C4-2B (cell line): ENCODE measurements at regions not wholly inside any gene's neighbourhood (a gene's known extent, or its start where the extent isn't known, plus 50 kb on each side); places are given as distances from the start of the nearest gene placed in this dataset.

Experiments
- H3K27ac ChIP-seq: fragments of 450-650 bp; 2 replicates; pipeline ENCODE4 v1.5.1; 2017
- CTCF ChIP-seq: fragments of 450-650 bp; conservative IDR thresholded peaks from 2 replicates; pipeline ENCODE4 v1.5.1; 2017; ENCODE audit warnings: mild to moderate bottlenecking
- ZFX ChIP-seq: fragments of 450-650 bp; IDR thresholded peaks from 2 replicates; pipeline ENCODE4 v1.6.1; 2017

GRCh38 chr2:225317186-225317585 lies 82.3 kb upstream of the NYAP2 start:
- no peak overlapping the region for H3K27ac ChIP-seq
- no peak for TF ChIP-seq ZFX
- TF ChIP-seq CTCF: no peak

DNA sequence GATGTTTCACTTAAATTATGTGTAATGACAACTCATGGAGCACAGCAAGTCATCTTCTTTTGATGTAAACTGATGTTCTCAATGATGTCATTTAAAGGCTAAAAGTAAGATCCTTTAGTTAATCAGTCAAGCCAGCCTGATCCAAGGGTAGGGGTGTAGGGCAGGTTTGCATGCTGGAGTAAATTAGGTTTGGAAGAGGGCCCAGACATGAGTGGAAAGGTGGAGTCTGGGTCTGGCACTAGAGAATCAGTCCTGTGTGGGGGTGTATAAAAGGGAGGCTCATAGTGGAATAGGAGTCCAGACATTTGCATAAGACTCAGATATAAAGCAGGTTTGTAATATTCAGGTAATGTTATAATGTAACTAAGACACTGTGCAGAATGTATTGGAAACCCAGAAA lies 88.8 kb upstream of the NYAP2 start:
- no peak overlapping the region for H3K27ac ChIP-seq
- TF ChIP-seq ZFX (no peak), CTCF (no peak)

DNA sequence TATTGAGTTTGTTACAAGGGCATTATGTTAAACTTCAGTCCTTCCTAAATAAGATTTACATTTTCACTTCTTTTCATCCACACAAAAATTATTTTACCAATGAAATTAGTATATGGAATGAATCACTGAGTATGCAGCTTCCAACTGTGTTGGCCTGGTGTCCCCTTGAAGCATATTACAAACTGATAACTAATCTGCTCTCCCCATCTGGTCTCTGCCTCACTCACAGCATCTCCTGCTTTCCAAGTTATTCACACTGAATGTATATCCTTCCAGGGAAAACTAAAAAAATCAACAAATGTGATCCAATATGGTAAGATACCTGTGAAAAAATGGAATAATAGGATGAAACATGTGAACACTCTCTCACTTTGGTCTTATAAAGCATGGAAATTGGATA lies 90.0 kb upstream of the NYAP2 start:
- no peak overlapping the region for H3K27ac ChIP-seq
- no peak for TF ChIP-seq ZFX
- no peak for TF ChIP-seq CTCF

- H3K27ac ChIP-seq: no peak overlapping the region
- no peak for TF ChIP-seq ZFX
- no peak for TF ChIP-seq CTCF
These were observed 102.6 kb upstream of the NYAP2 start for GRCh38 chr2:225296951-225297350.

GRCh38 chr2:225295102-225295501 lies 104.4 kb upstream of the NYAP2 start:
- TF ChIP-seq CTCF (no peak), ZFX (no peak)
- H3K27ac ChIP-seq: no peak overlapping the region

GRCh38 chr2:225293638-225294037 lies 105.9 kb upstream of the NYAP2 start:
- TF ChIP-seq ZFX: no peak
- no peak for TF ChIP-seq CTCF
- no peak overlapping the region for H3K27ac ChIP-seq

- TF ChIP-seq CTCF: no peak
- no peak overlapping the region for H3K27ac ChIP-seq
These were observed 108.6 kb upstream of the NYAP2 start for GRCh38 chr2:225290757-225291400.
